ENCODE measurements at regions not wholly inside any gene's neighbourhood (a gene's known extent, or its start where the extent isn't known, plus 50 kb on each side); places are given as distances from the start of the nearest gene placed in this dataset.

DNA sequence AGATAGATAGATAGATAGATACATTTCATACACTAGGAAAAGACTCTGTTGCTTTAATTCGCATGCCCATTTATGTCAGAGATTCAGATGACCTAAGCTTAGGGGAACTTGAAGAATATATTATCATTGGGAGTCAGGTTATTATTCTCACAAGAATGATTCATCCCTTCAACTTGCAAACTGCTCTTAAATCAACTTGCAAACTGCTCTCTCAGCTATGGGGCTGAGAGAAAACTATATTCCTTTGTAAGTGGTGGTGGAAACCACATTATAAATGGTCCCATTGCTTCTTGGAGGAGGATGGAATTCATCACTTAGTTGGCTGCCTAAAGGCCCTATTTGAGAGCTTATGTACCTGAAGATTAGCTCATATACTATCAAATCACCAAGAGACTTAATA lies 160.9 kb upstream of the STAC start (continued):
- TF ChIP-seq, protein P1, sequence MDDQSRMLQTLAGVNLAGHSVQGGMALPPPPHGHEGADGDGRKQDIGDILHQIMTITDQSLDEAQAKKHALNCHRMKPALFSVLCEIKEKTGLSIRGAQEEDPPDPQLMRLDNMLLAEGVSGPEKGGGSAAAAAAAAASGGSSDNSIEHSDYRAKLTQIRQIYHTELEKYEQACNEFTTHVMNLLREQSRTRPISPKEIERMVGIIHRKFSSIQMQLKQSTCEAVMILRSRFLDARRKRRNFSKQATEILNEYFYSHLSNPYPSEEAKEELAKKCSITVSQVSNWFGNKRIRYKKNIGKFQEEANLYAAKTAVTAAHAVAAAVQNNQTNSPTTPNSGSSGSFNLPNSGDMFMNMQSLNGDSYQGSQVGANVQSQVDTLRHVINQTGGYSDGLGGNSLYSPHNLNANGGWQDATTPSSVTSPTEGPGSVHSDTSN (IDR thresholded peaks at IDR 0.05), result peak; percentile 81
- TF ChIP-seq, protein P2, sequence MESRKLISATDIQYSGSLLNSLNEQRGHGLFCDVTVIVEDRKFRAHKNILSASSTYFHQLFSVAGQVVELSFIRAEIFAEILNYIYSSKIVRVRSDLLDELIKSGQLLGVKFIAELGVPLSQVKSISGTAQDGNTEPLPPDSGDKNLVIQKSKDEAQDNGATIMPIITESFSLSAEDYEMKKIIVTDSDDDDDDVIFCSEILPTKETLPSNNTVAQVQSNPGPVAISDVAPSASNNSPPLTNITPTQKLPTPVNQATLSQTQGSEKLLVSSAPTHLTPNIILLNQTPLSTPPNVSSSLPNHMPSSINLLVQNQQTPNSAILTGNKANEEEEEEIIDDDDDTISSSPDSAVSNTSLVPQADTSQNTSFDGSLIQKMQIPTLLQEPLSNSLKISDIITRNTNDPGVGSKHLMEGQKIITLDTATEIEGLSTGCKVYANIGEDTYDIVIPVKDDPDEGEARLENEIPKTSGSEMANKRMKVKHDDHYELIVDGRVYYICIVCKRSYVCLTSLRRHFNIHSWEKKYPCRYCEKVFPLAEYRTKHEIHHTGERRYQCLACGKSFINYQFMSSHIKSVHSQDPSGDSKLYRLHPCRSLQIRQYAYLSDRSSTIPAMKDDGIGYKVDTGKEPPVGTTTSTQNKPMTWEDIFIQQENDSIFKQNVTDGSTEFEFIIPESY (IDR thresholded peaks at IDR 0.05; ENCODE audit: borderline replicate concordance, low read depth), result no peak
- TF ChIP-seq MEF2A (IDR thresholded peaks at IDR 0.05; ENCODE audit: borderline replicate concordance, low read depth) (no peak), EZH2phosphoT487 (IDR thresholded peaks at IDR 0.05; ENCODE audit: borderline replicate concordance, low read depth) (no peak), YY1 (IDR thresholded peaks at IDR 0.05; ENCODE audit: low read depth) (no peak), FOXM1 (IDR thresholded peaks at IDR 0.05; ENCODE audit: low read depth) (no peak), TEAD4 (IDR thresholded peaks at IDR 0.05; ENCODE audit: borderline replicate concordance, insufficient read depth) (no peak), SIN3A (IDR thresholded peaks at IDR 0.05; ENCODE audit: borderline replicate concordance, low read depth, low read length) (no peak), RCOR1 (IDR thresholded peaks at IDR 0.05; ENCODE audit: low read length) (no peak), EP300 (IDR thresholded peaks at IDR 0.05; ENCODE audit: borderline replicate concordance in 1 of 2, low read depth in 1 of 2, low read length in 1 of 2) (peak in 1 of 2 experiments; percentile 50; a peak in 1 of 4 replicates), JUND (IDR thresholded peaks at IDR 0.05) (peak; percentile 80), TCF12 (IDR thresholded peaks at IDR 0.05) (peak; percentile 69), SMC3 (IDR thresholded peaks at IDR 0.05; ENCODE audit: low read depth, low read length) (no peak), GATA2 (CRISPR knock-in tag; IDR thresholded peaks at IDR 0.05) (no peak), TAF1 (IDR thresholded peaks at IDR 0.05; ENCODE audit: borderline replicate concordance, low read depth, low read length) (no peak)
- TF ChIP-seq, protein P3, sequence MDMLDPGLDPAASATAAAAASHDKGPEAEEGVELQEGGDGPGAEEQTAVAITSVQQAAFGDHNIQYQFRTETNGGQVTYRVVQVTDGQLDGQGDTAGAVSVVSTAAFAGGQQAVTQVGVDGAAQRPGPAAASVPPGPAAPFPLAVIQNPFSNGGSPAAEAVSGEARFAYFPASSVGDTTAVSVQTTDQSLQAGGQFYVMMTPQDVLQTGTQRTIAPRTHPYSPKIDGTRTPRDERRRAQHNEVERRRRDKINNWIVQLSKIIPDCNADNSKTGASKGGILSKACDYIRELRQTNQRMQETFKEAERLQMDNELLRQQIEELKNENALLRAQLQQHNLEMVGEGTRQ (IDR thresholded peaks at IDR 0.05; ENCODE audit: borderline replicate concordance, low read depth, low read length), result no peak
- TF ChIP-seq, protein P4, sequence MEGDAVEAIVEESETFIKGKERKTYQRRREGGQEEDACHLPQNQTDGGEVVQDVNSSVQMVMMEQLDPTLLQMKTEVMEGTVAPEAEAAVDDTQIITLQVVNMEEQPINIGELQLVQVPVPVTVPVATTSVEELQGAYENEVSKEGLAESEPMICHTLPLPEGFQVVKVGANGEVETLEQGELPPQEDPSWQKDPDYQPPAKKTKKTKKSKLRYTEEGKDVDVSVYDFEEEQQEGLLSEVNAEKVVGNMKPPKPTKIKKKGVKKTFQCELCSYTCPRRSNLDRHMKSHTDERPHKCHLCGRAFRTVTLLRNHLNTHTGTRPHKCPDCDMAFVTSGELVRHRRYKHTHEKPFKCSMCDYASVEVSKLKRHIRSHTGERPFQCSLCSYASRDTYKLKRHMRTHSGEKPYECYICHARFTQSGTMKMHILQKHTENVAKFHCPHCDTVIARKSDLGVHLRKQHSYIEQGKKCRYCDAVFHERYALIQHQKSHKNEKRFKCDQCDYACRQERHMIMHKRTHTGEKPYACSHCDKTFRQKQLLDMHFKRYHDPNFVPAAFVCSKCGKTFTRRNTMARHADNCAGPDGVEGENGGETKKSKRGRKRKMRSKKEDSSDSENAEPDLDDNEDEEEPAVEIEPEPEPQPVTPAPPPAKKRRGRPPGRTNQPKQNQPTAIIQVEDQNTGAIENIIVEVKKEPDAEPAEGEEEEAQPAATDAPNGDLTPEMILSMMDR (IDR thresholded peaks at IDR 0.05), result no peak
- TF ChIP-seq, protein P5, sequence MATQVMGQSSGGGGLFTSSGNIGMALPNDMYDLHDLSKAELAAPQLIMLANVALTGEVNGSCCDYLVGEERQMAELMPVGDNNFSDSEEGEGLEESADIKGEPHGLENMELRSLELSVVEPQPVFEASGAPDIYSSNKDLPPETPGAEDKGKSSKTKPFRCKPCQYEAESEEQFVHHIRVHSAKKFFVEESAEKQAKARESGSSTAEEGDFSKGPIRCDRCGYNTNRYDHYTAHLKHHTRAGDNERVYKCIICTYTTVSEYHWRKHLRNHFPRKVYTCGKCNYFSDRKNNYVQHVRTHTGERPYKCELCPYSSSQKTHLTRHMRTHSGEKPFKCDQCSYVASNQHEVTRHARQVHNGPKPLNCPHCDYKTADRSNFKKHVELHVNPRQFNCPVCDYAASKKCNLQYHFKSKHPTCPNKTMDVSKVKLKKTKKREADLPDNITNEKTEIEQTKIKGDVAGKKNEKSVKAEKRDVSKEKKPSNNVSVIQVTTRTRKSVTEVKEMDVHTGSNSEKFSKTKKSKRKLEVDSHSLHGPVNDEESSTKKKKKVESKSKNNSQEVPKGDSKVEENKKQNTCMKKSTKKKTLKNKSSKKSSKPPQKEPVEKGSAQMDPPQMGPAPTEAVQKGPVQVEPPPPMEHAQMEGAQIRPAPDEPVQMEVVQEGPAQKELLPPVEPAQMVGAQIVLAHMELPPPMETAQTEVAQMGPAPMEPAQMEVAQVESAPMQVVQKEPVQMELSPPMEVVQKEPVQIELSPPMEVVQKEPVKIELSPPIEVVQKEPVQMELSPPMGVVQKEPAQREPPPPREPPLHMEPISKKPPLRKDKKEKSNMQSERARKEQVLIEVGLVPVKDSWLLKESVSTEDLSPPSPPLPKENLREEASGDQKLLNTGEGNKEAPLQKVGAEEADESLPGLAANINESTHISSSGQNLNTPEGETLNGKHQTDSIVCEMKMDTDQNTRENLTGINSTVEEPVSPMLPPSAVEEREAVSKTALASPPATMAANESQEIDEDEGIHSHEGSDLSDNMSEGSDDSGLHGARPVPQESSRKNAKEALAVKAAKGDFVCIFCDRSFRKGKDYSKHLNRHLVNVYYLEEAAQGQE (IDR thresholded peaks at IDR 0.05; ENCODE audit: low read depth, low read length), result no peak
